BJ (cell line): ENCODE measurements at regions not wholly inside any gene's neighbourhood (a gene's known extent, or its start where the extent isn't known, plus 50 kb on each side); places are given as distances from the start of the nearest gene placed in this dataset.
"Not testable (repeated sequence)": the region's sequence is repeated elsewhere in the genome, so short reads cannot be mapped to it uniquely, and the experiment has no call there.

ENCODE experiments used
- CTCF ChIA-PET: fragments of 350-600 bp; formaldehyde crosslinking; extraction: SDS; loops from one replicate; lab custom pipeline; 2021; ENCODE audit warnings: antibody characterized with exemption, inconsistent platforms; lab: Yijun Ruan, JAX
- POLR2A ChIA-PET: fragments of 300-600 bp; sonication (Branson Sonifier 250); formaldehyde crosslinking; extraction: SDS; loops from one replicate; lab custom pipeline; 2021; ENCODE audit warnings: antibody characterized with exemption; lab: Charles Lee
- DNase-seq: peaks from one replicate; pipeline ENCODE4 v3.0.0-alpha.2; 2011; ENCODE audit warnings: low read depth
- H3K27me3 ChIP-seq: 2 replicates; pipeline ENCODE4 v1.6.0; 2011; ENCODE audit warnings: low read length; ENCODE audit not compliant: control insufficient read depth, insufficient read depth
- H3K36me3 ChIP-seq: 2 replicates; pipeline ENCODE4 v1.5.1; 2011; ENCODE audit warnings: low read length; ENCODE audit not compliant: control insufficient read depth, insufficient read depth
- H3K4me3 ChIP-seq: 2 replicates; pipeline ENCODE4 v1.5.1; 2011; ENCODE audit warnings: low read depth, mild to moderate bottlenecking, control low read depth, low read length
- CTCF ChIP-seq: IDR thresholded peaks from 2 replicates; pipeline ENCODE4 v1.5.1; 2011; ENCODE audit warnings: low read depth, mild to moderate bottlenecking, control low read depth, inconsistent platforms, low read length, moderate library complexity; ENCODE audit not compliant: insufficient read depth

GRCh38 chr15:89016549-89017041 is 71.7 kb upstream of the ABHD2 start:
- H3K27me3 ChIP-seq = no peaks in the 10 kb centered on the region
- no peak overlapping the region for H3K4me3 ChIP-seq
- DNase-seq = no peak
- no peaks in the 10 kb centered on the region for H3K36me3 ChIP-seq
- POLR2A ChIA-PET = no interaction called here
- TF ChIP-seq CTCF = no peak
- CTCF ChIA-PET = interaction anchor here (0.6 to 5.1 kb wide), 14 partner anchors 10 to 159 kb away, joined by 3 to 63 read pairs (median 3); partner anchors contain the start of gene MFGE8

- H3K36me3 ChIP-seq = no peaks in the 10 kb centered on the region
- peak; percentile 94 for TF ChIP-seq CTCF
- POLR2A ChIA-PET = no interaction called here
- no peaks in the 10 kb centered on the region for H3K27me3 ChIP-seq
- peak overlapping the region; percentile 7; the same call in 1 of the 2 replicates for H3K4me3 ChIP-seq
- no peak for DNase-seq
- CTCF ChIA-PET = interaction anchor here (0.6 to 5.1 kb wide), 16 partner anchors 7 to 361 kb away, joined by 3 to 63 read pairs (median 3); partner anchors contain the start of gene MFGE8
These were observed 70.7 kb upstream of the ABHD2 start for GRCh38 chr15:89017370-89018066.

GRCh38 chr15:89018207-89018606 is 70.0 kb upstream of the ABHD2 start:
- Histone ChIP-seq H3K36me3 (no peaks in the 10 kb centered on the region), H3K27me3 (no peaks in the 10 kb centered on the region), H3K4me3 (no peak overlapping the region)
- CTCF ChIA-PET = interaction anchor here (0.5 to 5.1 kb wide), 12 partner anchors 8 to 362 kb away, joined by 3 to 63 read pairs (median 4); partner anchors contain the start of gene MFGE8
- POLR2A ChIA-PET = no interaction called here
- TF ChIP-seq CTCF = no peak
- no peak for DNase-seq

GRCh38 chr15:89019436-89019835 is 68.8 kb upstream of the ABHD2 start:
- no peak for TF ChIP-seq CTCF
- Histone ChIP-seq H3K36me3 (no peaks in the 10 kb centered on the region), H3K27me3 (no peaks in the 10 kb centered on the region), H3K4me3 (no peak overlapping the region)
- no peak for DNase-seq
- POLR2A ChIA-PET = no interaction called here
- CTCF ChIA-PET = interaction anchor here (2.1 to 5.1 kb wide), 2 partner anchors 115 to 121 kb away, joined by 5 to 63 read pairs; no protein-coding TSS in a partner anchor

- Histone ChIP-seq H3K27me3 (no peaks in the 10 kb centered on the region), H3K36me3 (no peaks in the 10 kb centered on the region), H3K4me3 (no peak overlapping the region)
- CTCF ChIA-PET = interaction anchor here (1.0 to 5.1 kb wide), 8 partner anchors 36 to 157 kb away, joined by 3 to 63 read pairs (median 4); partner anchors contain the start of gene MFGE8
- TF ChIP-seq CTCF = no peak
- POLR2A ChIA-PET = interaction anchor here (0.6 kb wide), 1 partner anchor 55 kb away, joined by 5 read pairs; no protein-coding TSS in a partner anchor
- no peak for DNase-seq
These were observed 67.0 kb upstream of the ABHD2 start for GRCh38 chr15:89021224-89021623.

- H3K27me3 ChIP-seq, DNase-seq, H3K4me3 ChIP-seq, POLR2A ChIA-PET, H3K36me3 ChIP-seq: not testable (repeated sequence)
- CTCF ChIA-PET = interaction anchor here (0.7 to 5.1 kb wide), 10 partner anchors 12 to 156 kb away, joined by 3 to 63 read pairs (median 4); partner anchors contain the start of gene MFGE8
These were observed 66.4 kb upstream of the ABHD2 start for GRCh38 chr15:89021886-89022285.
